ENCODE measurements at regions not wholly inside any gene's neighbourhood (a gene's known extent, or its start where the extent isn't known, plus 50 kb on each side); places are given as distances from the start of the nearest gene placed in this dataset.
"Not testable (repeated sequence)": the region's sequence is repeated elsewhere in the genome, so short reads cannot be mapped to it uniquely, and the experiment has no call there.

DNA sequence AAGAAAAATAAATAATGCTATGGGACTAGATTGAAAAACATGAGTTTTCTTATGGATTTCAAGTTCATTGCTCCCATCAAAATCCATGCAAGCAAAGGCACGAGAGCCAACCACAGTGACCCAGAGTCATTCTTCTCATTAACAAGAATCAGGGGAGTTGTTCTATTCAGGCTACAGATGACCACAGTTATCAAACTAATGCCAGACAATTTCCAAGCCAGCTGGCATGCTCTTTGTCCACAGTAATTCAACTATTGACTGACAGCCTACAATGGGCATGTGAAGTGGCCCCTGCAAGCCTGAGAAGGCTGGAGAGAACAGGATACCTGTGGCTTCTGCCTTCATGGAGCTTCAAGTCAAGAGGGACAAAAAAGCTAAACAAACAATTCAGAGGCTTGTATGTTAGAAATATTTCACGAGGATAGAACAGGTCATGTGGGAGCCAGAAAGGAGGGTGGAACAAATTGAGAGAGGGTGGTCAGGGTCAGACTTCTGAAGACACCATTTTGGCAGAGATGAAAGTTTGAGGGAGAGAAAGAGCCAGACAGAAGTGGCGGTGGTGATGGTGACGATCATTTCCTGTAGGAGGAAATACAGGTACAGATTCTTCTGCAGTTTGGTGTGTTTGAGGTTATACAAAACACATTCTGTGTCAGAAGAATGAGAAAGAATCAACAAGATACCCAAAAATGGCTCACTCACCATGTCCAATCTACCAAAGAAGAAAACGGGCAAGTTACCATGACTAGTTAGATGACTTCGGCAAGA is 732.4 kb downstream of the RNF144A start:
- Histone ChIP-seq H3K9me3 (replicated peaks in 1 of 11) (peaks cover 12 to 25% (median 15%) of the 10 kb centered on the region in 11 experiments), H3K4me2 (no peak overlapping the region), H3K36me3 (no peaks in the 10 kb centered on the region), H3K4me1 (no peaks in the 10 kb centered on the region), H3K9ac (no peak overlapping the region), H3K27me3 (no peaks in the 10 kb centered on the region), H3K4me3 (no peak overlapping the region), H4K20me1 (no peaks in the 10 kb centered on the region), H3K27ac (no peak overlapping the region)
- no peak for TF ChIP-seq Cebpa-rat (IDR thresholded peaks at IDR 0.05)

GRCh38 chr2:7653617-7654016 is 736.4 kb downstream of the RNF144A start:
- Histone ChIP-seq H4K20me1 (no peaks in the 10 kb centered on the region), H3K4me2 (no peak overlapping the region), H3K4me3 (no peak overlapping the region), H3K27ac (no peak overlapping the region), H3K4me1 (peaks cover 0 to 14% (median 0%) of the 10 kb centered on the region in 10 experiments; a peak in 2 of 20 replicates), H3K27me3 (no peaks in the 10 kb centered on the region), H3K9ac (no peak overlapping the region), H3K36me3 (no peaks in the 10 kb centered on the region), H3K9me3 (replicated peaks in 1 of 11) (peaks cover 10 to 24% (median 20%) of the 10 kb centered on the region in 11 experiments)
- no peak for TF ChIP-seq Cebpa-rat (IDR thresholded peaks at IDR 0.05)

GRCh38 chr2:7655629-7656028 is 738.4 kb downstream of the RNF144A start:
- H3K4me1 ChIP-seq: peaks cover 0 to 14% (median 0%) of the 10 kb centered on the region in 10 experiments; a peak in 2 of 20 replicates
- no peak overlapping the region for H3K9ac ChIP-seq
- no peak overlapping the region for H3K27ac ChIP-seq

DNA sequence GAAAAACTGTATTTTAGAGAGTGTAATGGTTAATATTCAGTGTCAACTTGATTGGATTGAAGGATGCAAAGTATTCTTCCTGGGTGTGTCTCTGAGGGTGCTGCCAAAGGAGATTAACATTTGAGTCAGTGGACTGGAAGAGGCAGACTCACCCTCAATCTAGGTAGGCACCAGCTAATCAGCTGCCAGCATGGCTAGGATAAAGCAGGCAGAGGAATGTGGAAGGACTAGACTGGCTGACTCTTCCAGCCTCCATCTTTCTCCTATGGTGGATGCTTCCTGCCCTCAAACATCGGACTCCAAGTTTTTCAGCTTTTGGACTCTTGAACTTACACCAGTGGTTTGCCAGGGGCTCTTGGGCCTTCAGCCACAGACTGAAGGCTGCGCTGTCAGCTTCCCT is 740.3 kb downstream of the RNF144A start:
- H3K9ac ChIP-seq, H3K27me3 ChIP-seq, H3K27ac ChIP-seq, H3K36me3 ChIP-seq, H3K4me3 ChIP-seq, H4K20me1 ChIP-seq: not testable (repeated sequence)
- Histone ChIP-seq H3K4me2 (peak overlapping the region in 2 of 11 experiments; percentile 10 to 22; a peak in 3 of 22 replicates), H3K9me3 (replicated peaks in 1 of 11) (peaks cover 30 to 50% (median 42%) of the 10 kb centered on the region in 11 experiments), H3K4me1 (peaks cover 0 to 15% (median 0%) of the 10 kb centered on the region in 10 experiments; a peak in 2 of 20 replicates)

More at GRCh38 chr2:7655629-7656028, 738.4 kb downstream of the RNF144A start:
- Histone ChIP-seq H3K4me2 (no peak overlapping the region), H4K20me1 (no peaks in the 10 kb centered on the region), H3K36me3 (no peaks in the 10 kb centered on the region), H3K27me3 (no peaks in the 10 kb centered on the region), H3K4me3 (no peak overlapping the region), H3K9me3 (replicated peaks in 1 of 11) (peaks cover 25 to 43% (median 39%) of the 10 kb centered on the region in 11 experiments)
- peak in 10 of 11 experiments; percentile 29 to 84 (median 64); a peak in 13 of 22 replicates for TF ChIP-seq Cebpa-rat (IDR thresholded peaks at IDR 0.05)

DNA sequence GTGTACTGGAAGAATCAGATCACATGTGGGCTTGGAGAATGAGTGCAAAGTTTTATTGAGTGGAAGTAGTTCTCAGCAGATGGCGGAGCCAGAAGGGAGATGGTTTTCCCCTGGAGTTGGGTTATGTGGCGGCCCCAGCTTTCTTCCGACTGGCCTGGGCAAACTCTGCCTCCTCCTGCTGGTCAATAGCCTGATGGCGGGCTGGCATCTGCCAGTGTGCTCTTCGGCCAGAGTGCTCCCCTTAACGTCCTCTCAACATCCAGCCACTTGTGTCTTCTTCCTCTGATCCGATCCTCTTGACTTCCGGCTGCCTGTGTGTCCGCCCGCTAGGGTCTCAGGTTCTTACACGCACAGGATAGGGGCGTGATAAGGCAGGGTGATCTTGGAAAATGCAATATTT is 741.3 kb downstream of the RNF144A start:
- TF ChIP-seq Cebpa-rat (IDR thresholded peaks at IDR 0.05): no peak
- H3K36me3 ChIP-seq: no peaks in the 10 kb centered on the region
- peaks cover 0 to 15% (median 0%) of the 10 kb centered on the region in 10 experiments; a peak in 2 of 20 replicates for H3K4me1 ChIP-seq
- peaks cover 27 to 47% (median 36%) of the 10 kb centered on the region in 11 experiments for H3K9me3 ChIP-seq (replicated peaks in 1 of 11)
- H3K9ac ChIP-seq: no peak overlapping the region
- H3K4me2 ChIP-seq: no peak overlapping the region
- H4K20me1 ChIP-seq: no peaks in the 10 kb centered on the region
- no peaks in the 10 kb centered on the region for H3K27me3 ChIP-seq
- H3K27ac ChIP-seq: no peak overlapping the region
- H3K4me3 ChIP-seq: no peak overlapping the region

DNA sequence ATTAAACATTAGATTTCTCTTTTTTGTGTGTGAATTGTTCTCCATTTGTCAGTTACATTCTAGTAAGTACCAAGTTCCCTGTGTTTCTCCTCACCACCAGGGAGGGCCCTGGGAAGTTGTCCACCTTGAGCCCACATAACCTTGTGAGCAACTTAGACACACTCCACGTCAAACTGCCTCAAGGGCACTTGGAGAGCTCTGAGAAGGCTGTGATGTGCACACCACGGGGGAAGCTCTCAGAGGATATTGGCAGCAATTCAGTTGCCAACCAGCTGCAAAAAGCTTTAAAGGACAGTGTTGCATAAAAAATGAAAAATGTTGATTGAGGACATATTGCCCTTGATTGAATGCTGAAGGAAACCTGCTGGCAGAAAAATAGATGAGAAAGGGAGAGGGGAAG is 743.6 kb downstream of the RNF144A start:
- Histone ChIP-seq H3K9ac (no peak overlapping the region), H3K4me1 (peaks cover 0 to 15% (median 0%) of the 10 kb centered on the region in 10 experiments; a peak in 2 of 20 replicates), H3K4me3 (no peak overlapping the region), H3K27me3 (no peaks in the 10 kb centered on the region), H3K36me3 (no peaks in the 10 kb centered on the region), H3K9me3 (replicated peaks in 1 of 11) (peaks cover 21 to 38% (median 27%) of the 10 kb centered on the region in 11 experiments), H4K20me1 (no peaks in the 10 kb centered on the region), H3K27ac (no peak overlapping the region), H3K4me2 (no peak overlapping the region)
- no peak for TF ChIP-seq Cebpa-rat (IDR thresholded peaks at IDR 0.05)

- Histone ChIP-seq H3K27me3 (no peaks in the 10 kb centered on the region), H3K9me3 (replicated peaks in 1 of 11) (peaks cover 21 to 38% (median 27%) of the 10 kb centered on the region in 11 experiments), H3K9ac (no peak overlapping the region), H3K36me3 (no peaks in the 10 kb centered on the region), H3K27ac (no peak overlapping the region), H3K4me3 (no peak overlapping the region), H3K4me2 (no peak overlapping the region), H3K4me1 (peaks cover 0 to 14% (median 0%) of the 10 kb centered on the region in 10 experiments; a peak in 2 of 20 replicates), H4K20me1 (no peaks in the 10 kb centered on the region)
- no peak for TF ChIP-seq Cebpa-rat (IDR thresholded peaks at IDR 0.05)
These were observed 744.3 kb downstream of the RNF144A start for GRCh38 chr2:7661502-7661901.

GRCh38 chr2:7665880-7666279 is 748.7 kb downstream of the RNF144A start:
- Histone ChIP-seq H3K36me3 (no peaks in the 10 kb centered on the region), H3K4me2 (no peak overlapping the region), H3K4me1 (0 out of 20 replicates have a peak, but pooled peaks cover 0 to 3% (median 0%) of the 10 kb centered on the region in 10 experiments), H3K4me3 (no peak overlapping the region), H3K27me3 (no peaks in the 10 kb centered on the region), H3K27ac (no peak overlapping the region), H4K20me1 (no peaks in the 10 kb centered on the region), H3K9ac (no peak overlapping the region), H3K9me3 (replicated peaks in 1 of 11) (peaks cover 0 to 9% (median 2%) of the 10 kb centered on the region in 11 experiments; a peak in 8 of 22 replicates)
- no peak for TF ChIP-seq Cebpa-rat (IDR thresholded peaks at IDR 0.05)

DNA sequence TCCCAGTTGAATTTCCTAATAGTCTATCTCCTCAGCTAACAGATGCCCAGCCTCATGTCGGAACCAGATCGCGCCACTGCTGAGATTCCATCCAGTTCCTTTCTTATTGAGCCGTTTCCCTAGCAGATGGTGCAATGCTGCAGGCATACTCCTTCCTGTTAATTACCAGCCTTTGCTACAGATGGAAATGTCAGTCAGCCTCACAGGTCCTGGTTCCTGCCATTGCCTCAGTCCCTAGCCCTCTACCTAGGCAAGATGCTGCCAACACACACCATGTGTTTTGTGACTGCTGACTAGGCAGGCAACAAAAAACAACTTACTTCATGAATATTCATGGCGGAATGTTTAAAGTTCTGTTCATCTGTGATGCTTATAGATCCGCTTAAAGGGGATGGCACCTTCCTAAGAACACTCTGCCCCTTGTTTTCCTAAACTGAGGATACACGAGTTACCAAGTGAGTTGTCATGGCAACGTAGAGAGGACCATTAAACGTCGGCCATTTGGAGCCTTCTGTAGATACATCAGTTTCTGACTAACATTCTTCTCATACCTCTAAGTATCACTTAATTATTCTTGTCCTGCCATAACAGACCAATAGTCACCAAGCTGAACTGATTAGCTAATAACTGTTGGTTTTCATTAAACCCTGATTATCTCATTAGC is 749.5 kb downstream of the RNF144A start:
- H3K9ac ChIP-seq: no peak overlapping the region
- peaks cover 0 to 5% (median 0%) of the 10 kb centered on the region in 10 experiments; a peak in 3 of 20 replicates for H3K4me1 ChIP-seq
- no peaks in the 10 kb centered on the region for H3K27me3 ChIP-seq
- peaks cover 0 to under 1% (median 0%) of the 10 kb centered on the region in 11 experiments; a peak in 1 of 22 replicates for H3K9me3 ChIP-seq (replicated peaks in 1 of 11)
- no peak for TF ChIP-seq Cebpa-rat (IDR thresholded peaks at IDR 0.05)
- H3K4me2 ChIP-seq: no peak overlapping the region
- H3K36me3 ChIP-seq: no peaks in the 10 kb centered on the region
- no peaks in the 10 kb centered on the region for H4K20me1 ChIP-seq
- no peak overlapping the region for H3K27ac ChIP-seq
- no peak overlapping the region for H3K4me3 ChIP-seq

All from BLaER1 treated with 17β-estradiol and CSF1 and Interleukin-3, amounts not matched to agents 10 nM and 100 nM (cell line).